Body of pancreas (tissue), 4 donors: ENCODE measurements at regions not wholly inside any gene's neighbourhood (a gene's known extent, or its start where the extent isn't known, plus 50 kb on each side); places are given as distances from the start of the nearest gene placed in this dataset.

ENCODE experiments used
- POLR2A ChIP-seq, 3 donors: fragments of 450-650 bp; IDR thresholded peaks; one replicate each; pipeline ENCODE4 v1.6.1; 2016; ENCODE audit warnings: antibody characterized with exemption in 3 of 3, mild to moderate bottlenecking in 2 of 3
- TF ChIP-seq, protein P1 (sequence below), 7 experiments: fragments of 450-650 bp in 4 of 7; fragments of 200-600 bp in 3 of 7; sonication (generic) in 3 of 7; IDR thresholded peaks; one replicate each; pipeline ENCODE4 v1.5.1; 2016 to 2019; ENCODE audit warnings: antibody characterized with exemption in 7 of 7

- TF ChIP-seq, protein P1, sequence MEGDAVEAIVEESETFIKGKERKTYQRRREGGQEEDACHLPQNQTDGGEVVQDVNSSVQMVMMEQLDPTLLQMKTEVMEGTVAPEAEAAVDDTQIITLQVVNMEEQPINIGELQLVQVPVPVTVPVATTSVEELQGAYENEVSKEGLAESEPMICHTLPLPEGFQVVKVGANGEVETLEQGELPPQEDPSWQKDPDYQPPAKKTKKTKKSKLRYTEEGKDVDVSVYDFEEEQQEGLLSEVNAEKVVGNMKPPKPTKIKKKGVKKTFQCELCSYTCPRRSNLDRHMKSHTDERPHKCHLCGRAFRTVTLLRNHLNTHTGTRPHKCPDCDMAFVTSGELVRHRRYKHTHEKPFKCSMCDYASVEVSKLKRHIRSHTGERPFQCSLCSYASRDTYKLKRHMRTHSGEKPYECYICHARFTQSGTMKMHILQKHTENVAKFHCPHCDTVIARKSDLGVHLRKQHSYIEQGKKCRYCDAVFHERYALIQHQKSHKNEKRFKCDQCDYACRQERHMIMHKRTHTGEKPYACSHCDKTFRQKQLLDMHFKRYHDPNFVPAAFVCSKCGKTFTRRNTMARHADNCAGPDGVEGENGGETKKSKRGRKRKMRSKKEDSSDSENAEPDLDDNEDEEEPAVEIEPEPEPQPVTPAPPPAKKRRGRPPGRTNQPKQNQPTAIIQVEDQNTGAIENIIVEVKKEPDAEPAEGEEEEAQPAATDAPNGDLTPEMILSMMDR (IDR thresholded peaks at IDR 0.05) = no peak
- TF ChIP-seq POLR2A (IDR thresholded peaks at IDR 0.05) = no peak
Observed at GRCh38 chr12:86838711-86839110, 582.5 kb upstream of the MGAT4C start.
